ENCODE measurements at regions not wholly inside any gene's neighbourhood (a gene's known extent, or its start where the extent isn't known, plus 50 kb on each side); places are given as distances from the start of the nearest gene placed in this dataset.

- no peak for DNase-seq (ENCODE audit: low read depth in 2 of 2)
Observed at GRCh38 chr19:29429021-29429420, 96.8 kb upstream of the VSTM2B start.

- DNase-seq (ENCODE audit: low read depth in 2 of 2), result no peak
Observed at GRCh38 chr19:29429581-29429980, 96.2 kb upstream of the VSTM2B start.

- DNase-seq (ENCODE audit: low read depth in 2 of 2), result no peak
Observed at GRCh38 chr19:29431332-29431731, 94.5 kb upstream of the VSTM2B start.

GRCh38 chr19:29432677-29433076 is 93.1 kb upstream of the VSTM2B start:
- no peak for DNase-seq (ENCODE audit: low read depth in 2 of 2)

- DNase-seq (ENCODE audit: low read depth in 2 of 2), result no peak
Observed at GRCh38 chr19:29436591-29437103, 89.1 kb upstream of the VSTM2B start.

- DNase-seq (ENCODE audit: low read depth in 2 of 2), result no peak
Observed at GRCh38 chr19:29439021-29439420, 86.8 kb upstream of the VSTM2B start.

- no peak for DNase-seq (ENCODE audit: low read depth in 2 of 2)
Observed at GRCh38 chr19:29439688-29440550, 85.9 kb upstream of the VSTM2B start.

GRCh38 chr19:29442094-29442493 is 83.7 kb upstream of the VSTM2B start:
- no peak for DNase-seq (ENCODE audit: low read depth in 2 of 2)

GRCh38 chr19:29442910-29443309 is 82.9 kb upstream of the VSTM2B start:
- no peak for DNase-seq (ENCODE audit: low read depth in 2 of 2)

GRCh38 chr19:29445246-29445645 is 80.5 kb upstream of the VSTM2B start:
- DNase-seq (ENCODE audit: low read depth in 2 of 2), result no peak

GRCh38 chr19:29446361-29446760 is 79.4 kb upstream of the VSTM2B start:
- DNase-seq (ENCODE audit: low read depth in 2 of 2), result no peak

- DNase-seq (ENCODE audit: low read depth in 2 of 2), result no peak
Observed at GRCh38 chr19:29448046-29448445, 77.7 kb upstream of the VSTM2B start.

- no peak for DNase-seq (ENCODE audit: low read depth in 2 of 2)
Observed at GRCh38 chr19:29449371-29449770, 76.4 kb upstream of the VSTM2B start.

- no peak for DNase-seq (ENCODE audit: low read depth in 2 of 2)
Observed at GRCh38 chr19:29450306-29450705, 75.5 kb upstream of the VSTM2B start.

GRCh38 chr19:29450812-29451211 is 75.0 kb upstream of the VSTM2B start:
- no peak for DNase-seq (ENCODE audit: low read depth in 2 of 2)

GRCh38 chr19:29454109-29454508 is 71.7 kb upstream of the VSTM2B start:
- DNase-seq (ENCODE audit: low read depth in 2 of 2), result no peak

- DNase-seq (ENCODE audit: low read depth in 2 of 2), result no peak
Observed at GRCh38 chr19:29457413-29457812, 68.4 kb upstream of the VSTM2B start.

- no peak for DNase-seq (ENCODE audit: low read depth in 2 of 2)
Observed at GRCh38 chr19:29467824-29468401, 57.9 kb upstream of the VSTM2B start.

- no peak for DNase-seq (ENCODE audit: low read depth in 2 of 2)
Observed at GRCh38 chr19:29475469-29475868, 50.3 kb upstream of the VSTM2B start.
